Activated gamma-delta T cell treated with Interleukin-2 at 50 U/mL for 16 hours (primary cell): ENCODE measurements at regions not wholly inside any gene's neighbourhood (a gene's known extent, or its start where the extent isn't known, plus 50 kb on each side); places are given as distances from the start of the nearest gene placed in this dataset.
"Not testable (repeated sequence)": the region's sequence is repeated elsewhere in the genome, so short reads cannot be mapped to it uniquely, and the experiment has no call there.

ENCODE experiments used
- DNase-seq: peaks from one replicate; pipeline ENCODE4 v3.0.0-alpha.2; 2020

DNA sequence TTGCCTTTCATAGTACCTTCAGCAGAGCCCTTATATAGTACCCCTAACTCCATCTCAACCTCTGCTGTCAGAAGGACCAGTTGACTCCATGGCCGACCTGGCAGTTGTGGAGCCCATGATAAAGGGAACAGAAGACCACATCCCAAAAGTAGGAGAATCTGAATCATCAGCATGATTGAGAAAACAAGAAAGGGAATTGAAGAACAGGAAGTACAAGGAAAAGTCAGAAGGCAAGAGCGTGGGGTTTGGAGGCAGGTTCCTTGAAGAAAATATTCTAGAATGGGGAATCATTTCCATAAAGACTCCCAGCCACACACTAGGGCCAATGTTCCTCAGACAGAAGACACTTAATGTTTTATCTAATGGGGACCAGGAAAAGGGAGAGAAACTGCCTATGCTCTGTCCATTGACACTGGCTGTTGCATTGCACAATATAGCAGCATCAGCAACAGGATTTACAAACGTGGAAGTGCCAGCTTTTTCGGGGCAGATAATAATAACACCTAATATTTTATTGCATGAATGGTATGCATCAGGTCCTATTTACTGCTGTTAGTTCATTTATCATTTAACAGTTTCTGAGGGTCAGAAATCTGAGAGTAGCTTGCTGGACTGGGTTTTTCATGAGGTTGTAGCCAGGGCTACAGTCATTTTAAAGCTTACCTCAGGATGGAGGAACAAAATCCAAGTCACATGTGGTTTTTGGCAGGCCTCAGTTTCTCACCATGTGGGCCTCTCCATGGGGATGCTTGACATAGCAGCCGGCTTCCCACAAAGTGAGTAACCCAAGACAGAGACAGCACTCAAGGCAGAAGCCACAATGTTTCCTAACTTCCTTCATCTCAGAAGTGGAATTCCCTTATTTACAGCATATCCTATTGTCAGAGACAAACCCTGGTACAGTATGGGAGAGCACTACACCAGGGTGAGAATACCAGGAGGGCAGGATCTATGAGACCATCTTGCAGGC is 483.4 kb downstream of the PLPP3 start:
- DNase-seq, result no peak

- DNase-seq, result no peak
These were observed 485.2 kb downstream of the PLPP3 start for GRCh38 chr1:56094168-56094567.

DNA sequence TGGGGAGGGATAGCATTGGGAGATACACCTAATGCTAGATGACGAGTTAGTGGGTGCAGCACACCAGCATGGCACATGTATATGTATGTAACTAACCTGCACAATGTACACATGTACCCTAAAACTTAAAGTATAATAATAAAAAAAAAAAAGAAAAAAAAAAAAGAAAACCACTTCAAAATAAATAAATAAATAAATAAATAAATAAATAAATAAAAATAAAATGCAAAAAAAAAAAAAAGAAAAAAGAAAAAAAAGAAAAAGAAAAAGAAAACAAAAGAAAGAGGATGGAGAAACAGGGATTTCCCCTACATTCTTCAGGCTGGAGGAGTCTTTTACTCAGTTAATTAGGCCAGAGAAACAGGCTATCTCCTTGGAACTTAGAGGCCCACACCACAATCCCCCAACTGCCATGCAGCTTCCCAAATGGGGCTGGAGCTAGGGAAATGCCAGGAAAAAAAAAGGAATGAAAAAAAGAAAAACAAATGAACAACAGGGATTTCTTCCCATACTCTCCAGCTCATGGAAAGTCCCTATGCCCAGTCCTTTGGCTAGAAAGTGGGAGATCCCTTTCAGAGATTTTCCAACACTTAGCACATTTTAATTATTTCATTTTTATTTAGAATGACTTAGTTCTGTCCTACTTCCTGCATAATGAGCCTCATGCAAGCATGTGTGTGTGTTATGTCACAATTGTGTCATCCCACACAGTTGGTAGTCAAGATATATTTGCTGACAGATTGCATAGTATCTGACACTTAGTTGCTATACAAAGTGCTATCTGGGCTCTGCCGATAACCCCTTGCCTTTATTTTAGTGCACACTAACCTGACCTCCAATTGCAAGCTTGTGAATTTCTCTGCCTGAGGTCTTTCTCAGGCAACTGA is 486.4 kb downstream of the PLPP3 start:
- no peak for DNase-seq

DNA sequence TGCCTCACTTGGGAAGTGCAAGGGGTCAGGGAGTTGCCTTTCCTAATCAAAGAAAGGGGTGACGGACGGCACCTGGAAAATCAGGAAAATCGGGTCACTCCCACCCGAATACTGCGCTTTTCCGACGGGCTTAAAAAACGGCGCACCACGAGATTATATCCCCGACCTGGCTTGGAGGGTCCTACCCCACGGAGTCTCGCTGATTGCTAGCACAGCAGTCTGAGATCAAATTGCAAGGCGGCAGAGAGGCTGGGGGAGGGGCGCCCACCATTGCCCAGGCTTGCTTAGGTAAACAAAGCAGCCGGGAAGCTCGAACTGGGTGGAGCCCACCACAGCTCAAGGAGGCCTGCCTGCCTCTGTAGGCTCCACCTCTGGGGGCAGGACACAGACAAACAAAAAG is 489.5 kb downstream of the PLPP3 start:
- not testable (repeated sequence) for DNase-seq

DNA sequence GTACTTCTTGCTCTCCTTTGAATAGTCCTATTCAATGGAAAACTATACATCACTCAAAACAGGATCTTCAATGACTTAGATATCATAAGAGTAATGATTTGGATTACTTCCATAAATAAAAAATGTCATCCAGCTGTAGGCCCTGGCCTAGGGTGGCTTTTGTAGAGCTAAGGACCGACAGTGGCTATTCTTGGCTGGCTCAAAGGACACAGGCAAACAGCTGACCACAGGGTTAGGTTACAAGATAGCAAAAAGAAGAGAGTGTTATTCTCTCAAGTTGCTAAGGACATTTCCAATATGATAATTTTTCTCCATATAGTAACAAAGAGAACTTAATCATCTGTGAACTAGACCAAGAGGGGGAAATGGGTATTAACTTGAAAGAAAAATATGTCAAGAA is 495.1 kb downstream of the PLPP3 start:
- no peak for DNase-seq

- DNase-seq, result no peak
These were observed 497.6 kb downstream of the PLPP3 start for GRCh38 chr1:56081736-56082135.

GRCh38 chr1:56081173-56081572 is 498.2 kb downstream of the PLPP3 start:
- DNase-seq, result no peak

DNA sequence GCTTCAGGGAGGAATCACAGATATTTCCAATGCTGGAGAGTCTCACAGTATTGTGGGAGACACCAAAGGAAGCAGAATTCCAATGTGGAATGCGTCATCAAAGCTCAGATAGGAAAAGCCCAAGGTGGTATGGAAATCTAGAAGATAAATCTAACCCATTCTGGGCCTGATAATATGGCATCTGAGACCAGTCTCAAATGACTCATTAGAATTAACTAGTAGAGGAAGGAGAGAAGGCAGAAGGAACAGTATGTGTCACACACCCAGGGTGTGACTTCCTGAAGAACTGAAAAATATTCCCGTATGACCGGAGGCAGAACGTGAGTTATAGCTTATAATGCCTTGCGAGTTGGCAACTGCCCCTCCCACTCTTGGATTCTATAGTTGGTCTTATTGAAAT is 499.2 kb downstream of the PLPP3 start:
- no peak for DNase-seq

GRCh38 chr1:56079391-56079790 is 500.0 kb downstream of the PLPP3 start:
- no peak for DNase-seq

DNA sequence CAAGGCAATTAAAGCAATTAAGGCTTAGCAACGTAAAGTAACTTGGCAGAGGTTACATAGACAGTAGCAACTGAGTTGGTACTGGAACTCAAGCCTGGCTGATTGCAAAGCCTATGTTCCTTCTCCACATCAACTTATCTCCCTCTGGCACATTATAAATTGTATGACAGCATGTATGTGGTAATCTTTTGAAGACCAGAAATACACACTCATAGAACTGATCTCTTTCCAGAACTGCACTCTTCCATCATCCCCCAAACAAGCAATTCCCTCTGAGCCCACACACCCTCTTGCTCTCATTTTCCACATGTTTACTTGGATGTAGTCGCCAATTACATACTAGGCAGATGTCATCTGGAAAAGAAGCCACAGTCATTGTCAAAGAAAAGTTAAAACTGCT is 502.2 kb downstream of the PLPP3 start:
- no peak for DNase-seq

- DNase-seq, result no peak
These were observed 505.2 kb downstream of the PLPP3 start for GRCh38 chr1:56074007-56074651.

DNA sequence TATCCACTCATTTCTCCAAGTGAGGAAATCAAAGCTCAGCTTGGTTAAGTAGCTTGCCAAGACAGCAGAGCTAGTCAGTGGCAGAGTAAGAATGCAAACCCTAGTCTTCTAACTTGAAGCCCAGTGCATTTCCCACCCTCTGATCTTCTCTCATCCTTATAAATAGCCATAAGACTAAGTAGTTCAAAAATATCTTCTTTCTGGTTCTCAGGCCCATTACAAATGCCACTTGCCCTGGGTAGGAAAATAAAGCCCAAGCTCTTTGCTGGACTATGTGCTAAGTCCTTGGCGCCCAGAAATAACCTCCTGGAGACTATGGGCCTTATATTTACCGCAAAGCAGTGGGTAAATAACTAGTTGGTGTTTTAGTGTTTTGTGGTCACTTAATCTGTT is 505.8 kb downstream of the PLPP3 start:
- DNase-seq, result no peak

DNA sequence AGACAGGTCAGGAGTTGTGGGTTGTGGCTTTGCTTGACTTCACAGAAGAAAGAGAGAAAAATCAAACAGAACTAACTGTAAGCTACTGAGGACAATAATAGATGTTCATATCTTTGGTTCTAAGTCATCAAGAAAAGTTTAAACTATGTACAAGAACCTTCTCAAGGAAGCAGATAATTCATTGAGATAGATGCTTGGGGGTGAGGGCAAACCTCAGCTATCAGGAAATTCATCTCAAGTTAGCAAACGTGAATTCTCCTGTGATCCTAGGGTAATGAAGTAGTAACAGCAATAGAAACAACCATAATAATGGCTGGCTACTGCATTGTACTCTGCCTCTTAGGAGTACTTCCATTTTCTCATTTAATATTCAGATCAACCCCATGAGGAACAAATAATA is 506.2 kb downstream of the PLPP3 start:
- no peak for DNase-seq

- no peak for DNase-seq
These were observed 507.1 kb downstream of the PLPP3 start for GRCh38 chr1:56072310-56072709.

GRCh38 chr1:56071351-56071750 is 508.0 kb downstream of the PLPP3 start:
- no peak for DNase-seq

DNA sequence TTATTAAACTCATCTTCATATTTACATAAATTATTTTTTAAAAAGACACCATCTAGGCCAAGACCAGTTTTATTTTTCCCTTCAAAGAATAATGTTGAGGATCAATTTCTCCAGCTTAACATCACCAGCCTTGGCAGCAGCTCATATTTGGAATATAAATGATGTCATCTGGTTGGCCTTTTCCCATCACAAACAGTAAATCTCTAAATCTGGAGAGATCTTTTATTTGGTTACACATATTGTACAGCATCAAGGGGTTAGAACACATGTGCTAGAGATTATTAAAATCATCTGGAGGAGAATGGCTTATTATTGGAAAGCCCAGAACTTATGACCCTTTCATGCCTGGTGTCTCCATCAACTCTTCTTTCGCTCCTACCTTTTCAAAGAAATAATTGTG is 508.8 kb downstream of the PLPP3 start:
- no peak for DNase-seq

DNA sequence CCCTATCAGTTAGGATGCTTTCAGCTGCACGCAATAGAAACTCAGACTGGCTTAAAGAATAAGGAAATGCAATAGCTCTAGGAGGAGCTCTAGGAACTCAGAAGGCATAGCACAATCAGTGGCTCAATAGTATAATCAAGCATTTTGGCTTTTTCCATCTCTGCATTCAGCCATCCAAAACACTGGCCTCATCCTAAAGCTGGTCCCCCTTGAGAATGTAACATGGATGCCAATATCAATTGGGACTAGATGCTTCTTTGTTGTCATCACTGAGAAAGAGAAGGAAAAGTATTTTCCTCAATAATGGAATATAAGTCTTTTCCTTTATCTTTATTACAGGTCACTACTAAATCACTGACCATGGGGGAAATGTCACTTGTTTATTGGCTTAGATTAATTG is 509.5 kb downstream of the PLPP3 start:
- DNase-seq, result no peak

DNA sequence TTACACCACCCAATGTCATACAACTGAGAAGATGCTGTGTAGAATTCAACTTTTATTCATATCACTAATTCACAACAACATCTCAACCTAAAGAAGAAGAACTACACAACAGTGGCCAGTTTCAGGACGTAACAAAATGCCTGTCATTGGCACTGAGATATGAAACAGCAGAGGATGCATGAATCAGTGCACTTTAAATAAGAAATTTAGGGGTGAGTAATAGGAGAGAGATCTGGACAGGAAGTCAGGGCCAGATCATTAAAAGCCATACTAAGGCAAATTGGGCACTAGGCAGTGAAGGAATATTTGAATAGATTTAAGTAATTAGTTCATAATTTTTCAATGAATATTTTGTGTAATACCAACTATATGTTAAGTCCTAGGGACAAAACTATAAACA is 510.5 kb downstream of the PLPP3 start:
- DNase-seq, result no peak

DNA sequence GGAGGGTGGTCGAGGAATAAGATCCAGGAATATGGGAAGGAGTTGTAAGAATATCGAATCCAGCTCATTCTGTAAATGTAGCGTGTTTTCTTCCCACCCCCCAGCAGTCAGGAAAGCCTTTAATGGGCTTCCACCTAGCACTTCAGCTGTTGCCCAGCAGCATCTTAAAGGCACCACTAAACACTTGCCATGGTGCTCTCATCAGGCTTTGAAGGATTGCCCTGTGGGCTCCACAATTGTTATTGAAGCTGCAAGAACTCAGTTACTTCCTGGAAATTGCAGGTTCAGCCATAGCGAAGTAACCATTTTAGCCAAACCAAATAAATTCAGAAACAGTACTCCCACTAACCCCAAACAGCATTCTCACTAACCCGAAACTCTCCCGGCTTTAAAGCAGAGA is 511.2 kb downstream of the PLPP3 start:
- no peak for DNase-seq

- no peak for DNase-seq
These were observed 513.6 kb downstream of the PLPP3 start for GRCh38 chr1:56065729-56066128.

- DNase-seq, result no peak
These were observed 514.7 kb downstream of the PLPP3 start for GRCh38 chr1:56064705-56065104.

GRCh38 chr1:56063461-56063860 is 515.9 kb downstream of the PLPP3 start:
- DNase-seq, result no peak

DNA sequence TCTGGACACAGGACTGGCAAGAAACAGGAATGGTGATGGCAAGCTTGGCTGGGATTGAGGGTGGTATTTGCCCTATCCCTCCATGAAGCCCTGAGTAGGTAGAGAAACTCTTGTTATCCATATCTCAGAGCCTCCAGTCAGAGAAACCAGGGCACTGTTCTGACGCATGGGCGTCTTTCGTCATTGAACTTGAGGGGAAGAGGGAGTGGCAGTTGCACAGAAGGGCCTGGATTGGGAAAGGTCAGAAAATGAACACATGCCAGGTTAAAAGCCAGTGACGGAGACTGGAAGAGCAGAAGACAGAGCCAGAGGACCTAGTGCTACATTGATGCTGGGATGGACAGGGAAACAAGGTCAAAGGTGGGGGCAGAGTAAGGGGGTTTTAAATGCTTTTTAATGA is 516.7 kb downstream of the PLPP3 start:
- no peak for DNase-seq
